ENCODE measurements at regions not wholly inside any gene's neighbourhood (a gene's known extent, or its start where the extent isn't known, plus 50 kb on each side); places are given as distances from the start of the nearest gene placed in this dataset.

DNA sequence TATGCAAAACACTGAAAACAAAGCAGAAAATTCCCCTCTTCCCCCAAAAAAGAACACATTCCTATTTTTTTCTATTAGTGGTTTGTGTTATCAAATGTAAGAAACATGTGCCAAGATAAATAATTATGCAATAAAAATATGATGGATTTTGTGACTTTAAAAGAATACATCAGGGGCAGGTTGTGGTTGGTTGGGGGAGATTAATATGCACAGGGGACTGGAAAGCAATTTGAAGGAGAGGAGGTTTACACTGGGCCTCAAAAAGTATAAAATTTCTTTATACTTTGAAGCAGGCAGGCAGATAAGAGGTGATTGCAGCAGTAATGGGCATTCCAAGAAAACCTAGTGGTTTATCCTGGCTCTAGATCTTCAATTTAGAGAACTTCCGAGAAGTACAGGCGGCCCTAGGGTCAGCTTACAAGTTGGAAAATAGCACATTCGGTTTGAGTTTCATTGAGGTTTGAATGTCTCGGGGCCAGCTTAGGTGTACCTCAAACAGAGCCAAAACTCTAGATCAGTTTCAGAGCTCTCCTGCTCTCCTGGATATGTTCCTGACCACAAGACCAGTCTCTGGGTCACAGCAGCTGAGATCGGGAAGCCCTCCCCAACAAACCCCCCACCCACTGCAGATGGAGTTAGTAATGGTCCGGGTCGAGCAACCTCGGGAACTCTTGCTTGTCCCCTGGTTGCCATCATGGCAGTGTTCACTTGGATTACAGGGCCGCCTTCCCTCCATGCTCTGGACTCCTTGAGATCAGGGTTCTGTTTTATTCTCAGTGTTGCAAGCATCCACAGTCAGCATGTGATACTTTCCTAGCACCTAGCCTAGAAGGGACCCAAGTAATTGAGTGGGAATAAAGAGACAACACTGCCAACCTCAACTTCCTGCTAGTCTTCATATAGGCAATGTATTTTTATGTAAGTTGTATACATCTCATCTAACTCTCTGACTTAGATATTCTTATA lies 112.1 kb upstream of the DDIT4L start:
- no peak for FAIRE-seq
- Histone ChIP-seq H4K20me1 (ENCODE audit: insufficient read depth, low read length) (no peaks in the 10 kb centered on the region), H3K27me3 (ENCODE audit: insufficient read depth, low read length) (no peaks in the 10 kb centered on the region), H3K4me1 (ENCODE audit: insufficient read depth, low read length) (peaks cover 11% of the 10 kb centered on the region), H3K9ac (ENCODE audit: low read length) (no peak overlapping the region), H3K9me3 (ENCODE audit: insufficient read depth, low read depth, low read length) (no peaks in the 10 kb centered on the region), H3K36me3 (ENCODE audit: insufficient read depth, low read length) (no peaks in the 10 kb centered on the region), H3K4me2 (ENCODE audit: low read length) (no peak overlapping the region), H3K79me2 (ENCODE audit: insufficient read depth, low read length) (no peaks in the 10 kb centered on the region), H3K4me3 (ENCODE audit: insufficient read depth, low read depth, low read length) (no peak overlapping the region), H2AFZ (ENCODE audit: low read depth, low read length) (no peak overlapping the region), H3K27ac (ENCODE audit: low read depth, low read length) (no peak overlapping the region)
- peaks cover 16% of the 10 kb centered on the region for H3K4me1 Mint-ChIP-seq (ENCODE audit: low read depth, unreplicated experiment)
- no peaks in the 10 kb centered on the region for H3K9me3 Mint-ChIP-seq (ENCODE audit: unreplicated experiment)
- H3K27me3 Mint-ChIP-seq (ENCODE audit: low read depth, unreplicated experiment): no peaks in the 10 kb centered on the region
- peak; percentile 83 for DNase-seq (ENCODE audit: low read depth)
- no peak overlapping the region for H3K4me3 Mint-ChIP-seq (ENCODE audit: unreplicated experiment)
- TF ChIP-seq EZH2 (IDR thresholded peaks at IDR 0.05; ENCODE audit: insufficient read depth, low read length): no peak
- TF ChIP-seq, protein P1, sequence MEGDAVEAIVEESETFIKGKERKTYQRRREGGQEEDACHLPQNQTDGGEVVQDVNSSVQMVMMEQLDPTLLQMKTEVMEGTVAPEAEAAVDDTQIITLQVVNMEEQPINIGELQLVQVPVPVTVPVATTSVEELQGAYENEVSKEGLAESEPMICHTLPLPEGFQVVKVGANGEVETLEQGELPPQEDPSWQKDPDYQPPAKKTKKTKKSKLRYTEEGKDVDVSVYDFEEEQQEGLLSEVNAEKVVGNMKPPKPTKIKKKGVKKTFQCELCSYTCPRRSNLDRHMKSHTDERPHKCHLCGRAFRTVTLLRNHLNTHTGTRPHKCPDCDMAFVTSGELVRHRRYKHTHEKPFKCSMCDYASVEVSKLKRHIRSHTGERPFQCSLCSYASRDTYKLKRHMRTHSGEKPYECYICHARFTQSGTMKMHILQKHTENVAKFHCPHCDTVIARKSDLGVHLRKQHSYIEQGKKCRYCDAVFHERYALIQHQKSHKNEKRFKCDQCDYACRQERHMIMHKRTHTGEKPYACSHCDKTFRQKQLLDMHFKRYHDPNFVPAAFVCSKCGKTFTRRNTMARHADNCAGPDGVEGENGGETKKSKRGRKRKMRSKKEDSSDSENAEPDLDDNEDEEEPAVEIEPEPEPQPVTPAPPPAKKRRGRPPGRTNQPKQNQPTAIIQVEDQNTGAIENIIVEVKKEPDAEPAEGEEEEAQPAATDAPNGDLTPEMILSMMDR (IDR thresholded peaks at IDR 0.05; ENCODE audit: insufficient read depth, low read depth, low read length): no peak
- H3K36me3 Mint-ChIP-seq (ENCODE audit: low read depth, unreplicated experiment): no peaks in the 10 kb centered on the region
- H3K27ac Mint-ChIP-seq (ENCODE audit: unreplicated experiment): no peak overlapping the region

DNA sequence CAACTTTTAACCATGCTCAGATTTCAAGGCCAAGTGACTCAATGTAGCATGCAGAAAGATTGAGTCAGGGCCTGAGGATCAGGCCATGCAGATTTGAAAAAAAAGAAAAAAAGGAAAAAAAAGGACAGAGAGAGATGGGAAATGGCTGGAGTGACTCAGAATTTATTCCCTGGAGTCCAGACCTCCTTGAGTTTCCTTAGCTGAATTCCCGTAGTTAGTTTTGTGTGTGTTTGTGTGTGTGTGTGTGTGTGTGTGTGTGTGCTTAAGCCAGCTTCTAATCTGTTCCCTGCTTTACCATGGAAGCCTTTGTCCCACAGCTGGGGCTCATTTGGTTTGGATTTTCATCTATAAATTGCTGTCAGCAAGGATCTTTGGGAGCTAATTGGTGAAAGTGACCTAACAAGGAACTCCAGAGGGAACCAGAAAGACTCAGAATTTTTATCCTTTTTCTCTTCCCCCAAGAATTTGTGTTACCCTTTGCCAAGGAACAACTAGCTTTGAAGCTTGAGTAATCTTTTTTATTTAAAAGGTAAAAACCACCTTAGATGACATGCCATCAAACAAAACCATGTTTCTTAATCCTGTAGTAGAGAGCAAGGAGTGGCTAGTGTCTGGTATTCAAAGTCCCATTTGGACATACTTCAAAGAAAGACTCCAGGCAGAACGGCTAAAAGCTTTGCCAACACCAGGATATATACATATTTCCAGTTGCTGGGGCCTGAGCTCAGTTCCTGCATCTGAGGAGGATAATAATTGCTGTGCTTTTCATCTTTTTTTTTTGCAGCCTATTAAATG lies 109.0 kb upstream of the DDIT4L start:
- DNase-seq (ENCODE audit: low read depth) (peak; percentile 94), FAIRE-seq (peak; percentile 86)
- Histone ChIP-seq H3K79me2 (ENCODE audit: insufficient read depth, low read length) (no peaks in the 10 kb centered on the region), H3K27me3 (ENCODE audit: insufficient read depth, low read length) (no peaks in the 10 kb centered on the region), H4K20me1 (ENCODE audit: insufficient read depth, low read length) (no peaks in the 10 kb centered on the region), H2AFZ (ENCODE audit: low read depth, low read length) (peak overlapping the region; percentile 51), H3K27ac (ENCODE audit: low read depth, low read length) (peak overlapping the region; percentile 73), H3K36me3 (ENCODE audit: insufficient read depth, low read length) (no peaks in the 10 kb centered on the region), H3K9me3 (ENCODE audit: insufficient read depth, low read depth, low read length) (no peaks in the 10 kb centered on the region), H3K4me1 (ENCODE audit: insufficient read depth, low read length) (peaks cover 11% of the 10 kb centered on the region), H3K9ac (ENCODE audit: low read length) (peak overlapping the region; percentile 32), H3K4me2 (ENCODE audit: low read length) (peak overlapping the region; percentile 60), H3K4me3 (ENCODE audit: insufficient read depth, low read depth, low read length) (no peak overlapping the region)
- Mint-ChIP-seq H3K4me3 (ENCODE audit: unreplicated experiment) (no peak overlapping the region), H3K36me3 (ENCODE audit: low read depth, unreplicated experiment) (no peaks in the 10 kb centered on the region), H3K9me3 (ENCODE audit: unreplicated experiment) (no peaks in the 10 kb centered on the region), H3K27ac (ENCODE audit: unreplicated experiment) (peak overlapping the region; percentile 43), H3K4me1 (ENCODE audit: low read depth, unreplicated experiment) (peaks cover 16% of the 10 kb centered on the region), H3K27me3 (ENCODE audit: low read depth, unreplicated experiment) (no peaks in the 10 kb centered on the region)
- no peak for TF ChIP-seq EZH2 (IDR thresholded peaks at IDR 0.05; ENCODE audit: insufficient read depth, low read length)
- TF ChIP-seq, protein P1 (IDR thresholded peaks at IDR 0.05; ENCODE audit: insufficient read depth, low read depth, low read length): no peak
